ENCODE measurements at regions not wholly inside any gene's neighbourhood (a gene's known extent, or its start where the extent isn't known, plus 50 kb on each side); places are given as distances from the start of the nearest gene placed in this dataset.
"Not testable (repeated sequence)": the region's sequence is repeated elsewhere in the genome, so short reads cannot be mapped to it uniquely, and the experiment has no call there.

DNA sequence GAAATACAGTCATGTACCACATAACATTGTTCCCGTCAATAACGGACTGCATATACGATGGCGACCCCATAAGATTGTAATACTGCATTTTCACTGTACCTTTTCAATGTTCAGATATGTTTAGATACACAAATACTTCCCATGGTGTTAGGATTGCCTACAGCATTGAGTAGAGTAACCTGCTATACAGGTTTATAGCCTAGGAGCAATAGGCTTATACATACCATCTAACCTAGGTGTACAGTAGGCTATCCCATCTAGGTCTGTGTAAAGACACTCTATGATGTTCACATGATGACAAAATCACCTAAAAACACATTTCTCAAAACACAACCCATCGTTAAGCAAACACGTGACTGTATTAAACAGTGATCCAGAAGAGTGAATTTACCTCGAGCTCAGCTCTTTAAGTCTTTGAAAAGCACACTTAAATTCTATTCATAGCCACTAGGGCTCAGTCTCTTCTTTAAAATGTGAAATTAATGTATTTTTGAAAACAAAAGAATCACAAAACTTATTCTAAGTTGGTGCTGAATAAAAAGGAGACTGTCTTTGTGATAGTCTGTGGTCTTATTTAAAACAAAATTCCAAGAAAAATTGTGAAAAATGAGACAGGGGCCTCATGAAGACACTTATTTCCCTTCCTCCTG, 239.1 kb upstream of the ARID2 start:
- no peak for DNase-seq (ENCODE audit: low read depth, low spot score)
- in situ Hi-C loops (cut with HindIII; ENCODE audit: low pct_unique_long_range_greater_than_20kb, low sequenced_read_pairs), result no loop called here

- no peak for DNase-seq (ENCODE audit: low read depth, low spot score)
- in situ Hi-C loops (cut with HindIII; ENCODE audit: low pct_unique_long_range_greater_than_20kb, low sequenced_read_pairs), result no loop called here
Measured at GRCh38 chr12:45494279-45494678, 235.2 kb upstream of the ARID2 start.

- no peak for DNase-seq (ENCODE audit: low read depth, low spot score)
- in situ Hi-C loops (cut with HindIII; ENCODE audit: low pct_unique_long_range_greater_than_20kb, low sequenced_read_pairs), result no loop called here
Measured at GRCh38 chr12:45498645-45499044, 230.9 kb upstream of the ARID2 start.

DNA sequence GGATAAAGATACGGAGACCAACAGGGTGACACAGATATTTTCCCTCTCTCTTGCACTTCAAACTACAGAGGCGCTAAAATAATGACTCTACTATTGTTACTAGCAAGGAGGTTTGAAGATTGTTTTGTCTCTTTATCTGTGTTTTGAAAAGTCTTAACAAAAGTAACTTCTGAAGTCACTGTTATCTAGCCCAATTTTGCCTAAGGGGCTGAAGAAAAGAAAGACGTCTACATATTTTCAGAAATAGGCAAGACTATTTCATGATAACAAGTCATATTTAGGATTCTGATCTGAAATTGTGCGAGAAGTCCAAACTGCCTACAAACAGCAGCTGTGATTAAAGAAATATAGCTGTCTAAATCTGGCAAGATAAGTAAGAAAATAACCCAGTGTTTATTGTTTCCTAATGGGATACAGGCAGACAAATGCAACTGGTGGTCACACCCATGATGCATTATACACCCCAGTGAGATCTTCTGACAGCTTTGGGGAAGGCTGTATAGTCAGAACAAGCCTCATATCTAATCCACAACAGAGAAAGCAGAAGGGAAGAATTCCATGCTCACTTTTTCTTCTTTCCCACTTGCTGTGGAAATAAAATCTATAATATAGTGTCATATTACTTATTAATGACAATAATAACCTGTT, 226.9 kb upstream of the ARID2 start:
- DNase-seq (ENCODE audit: low read depth, low spot score), result no peak
- in situ Hi-C loops (cut with HindIII; ENCODE audit: low pct_unique_long_range_greater_than_20kb, low sequenced_read_pairs), result no loop called here

- in situ Hi-C loops (cut with HindIII; ENCODE audit: low pct_unique_long_range_greater_than_20kb, low sequenced_read_pairs), result no loop called here
Measured at GRCh38 chr12:45503899-45504298, 225.6 kb upstream of the ARID2 start.

DNA sequence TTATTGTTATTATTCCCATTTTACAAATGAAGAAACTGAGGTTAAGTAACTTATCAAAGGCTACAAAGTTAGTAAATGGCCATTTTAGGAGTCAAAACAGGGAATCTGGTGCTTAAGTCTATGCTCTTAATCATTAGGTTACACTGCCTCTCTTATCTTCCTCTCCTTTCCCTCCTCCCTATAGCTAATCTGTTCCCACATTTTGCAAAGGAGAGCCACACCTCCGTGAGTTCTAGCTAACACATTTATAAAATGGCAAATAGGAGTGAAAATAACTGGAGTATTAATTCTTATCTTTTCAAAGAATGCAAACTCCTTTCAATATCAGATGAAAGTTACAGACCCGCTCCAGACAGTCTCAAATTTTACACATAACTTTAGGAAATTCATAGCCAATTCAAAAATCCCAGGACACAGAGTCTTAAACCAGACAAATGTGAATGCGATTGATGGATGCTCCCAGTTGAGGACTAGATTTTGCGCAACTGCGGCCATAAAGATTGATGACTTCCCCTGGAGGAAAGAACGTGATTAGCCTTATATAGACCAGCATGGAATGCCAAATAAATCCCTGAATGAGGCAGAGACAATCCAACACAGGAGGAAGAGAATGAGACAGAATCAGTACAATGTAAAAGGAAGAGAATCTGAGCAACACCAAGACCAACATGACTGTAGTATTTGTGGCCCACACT, 225.0 kb upstream of the ARID2 start:
- DNase-seq (ENCODE audit: low read depth, low spot score), result no peak
- in situ Hi-C loops (cut with HindIII; ENCODE audit: low pct_unique_long_range_greater_than_20kb, low sequenced_read_pairs), result no loop called here

More at GRCh38 chr12:45503899-45504298, 225.6 kb upstream of the ARID2 start:
- peak; percentile 73 for DNase-seq (ENCODE audit: low read depth, low spot score)

GRCh38 chr12:45509187-45509586, 220.3 kb upstream of the ARID2 start:
- peak; percentile 21 for DNase-seq (ENCODE audit: low read depth, low spot score)
- in situ Hi-C loops (cut with HindIII; ENCODE audit: low pct_unique_long_range_greater_than_20kb, low sequenced_read_pairs), result no loop called here

DNA sequence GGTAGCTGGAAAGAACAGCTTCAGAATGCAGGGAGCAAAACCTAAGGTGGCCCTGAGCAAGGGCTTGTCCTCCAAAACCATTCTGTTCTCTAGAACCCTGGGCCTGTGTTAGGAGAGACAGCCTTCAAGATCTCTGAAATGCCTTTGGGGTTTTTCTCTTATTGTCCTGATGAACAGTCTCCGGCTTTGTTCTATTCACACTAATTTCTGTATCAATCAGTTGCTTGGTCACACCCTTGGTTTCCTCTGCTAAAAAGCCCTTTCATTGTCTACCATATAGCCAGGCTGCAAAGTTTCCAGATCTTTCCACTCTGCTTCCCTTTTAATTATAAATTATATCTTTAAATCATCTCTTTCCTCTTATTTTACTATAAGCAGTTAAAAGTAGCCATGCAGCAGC, 219.9 kb upstream of the ARID2 start:
- in situ Hi-C loops (cut with HindIII; ENCODE audit: low pct_unique_long_range_greater_than_20kb, low sequenced_read_pairs), result no loop called here
- DNase-seq (ENCODE audit: low read depth, low spot score), result no peak

DNA sequence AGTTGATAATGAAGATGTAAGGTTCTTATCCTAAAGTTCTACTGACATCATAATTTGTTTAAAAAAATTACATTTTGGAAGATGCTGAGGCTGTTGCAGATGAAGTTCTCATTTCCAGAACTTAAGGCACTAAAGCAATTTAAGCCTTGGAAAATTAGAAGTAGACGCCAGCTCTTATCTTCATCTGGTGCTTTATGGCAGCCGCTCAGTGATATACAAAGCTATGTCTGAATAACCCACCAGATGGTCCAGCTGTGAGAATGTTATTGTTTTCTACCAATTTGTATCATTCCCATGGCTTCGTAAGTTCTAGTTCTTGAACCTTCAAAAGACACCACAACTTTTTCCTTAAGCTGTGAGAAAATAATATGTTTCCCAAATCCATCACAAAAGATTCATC, 212.1 kb upstream of the ARID2 start:
- no peak for DNase-seq (ENCODE audit: low read depth, low spot score)
- in situ Hi-C loops (cut with HindIII; ENCODE audit: low pct_unique_long_range_greater_than_20kb, low sequenced_read_pairs), result no loop called here

- DNase-seq (ENCODE audit: low read depth, low spot score), result no peak
- in situ Hi-C loops (cut with HindIII; ENCODE audit: low pct_unique_long_range_greater_than_20kb, low sequenced_read_pairs), result no loop called here
Measured at GRCh38 chr12:45518291-45519235, 210.9 kb upstream of the ARID2 start.

DNA sequence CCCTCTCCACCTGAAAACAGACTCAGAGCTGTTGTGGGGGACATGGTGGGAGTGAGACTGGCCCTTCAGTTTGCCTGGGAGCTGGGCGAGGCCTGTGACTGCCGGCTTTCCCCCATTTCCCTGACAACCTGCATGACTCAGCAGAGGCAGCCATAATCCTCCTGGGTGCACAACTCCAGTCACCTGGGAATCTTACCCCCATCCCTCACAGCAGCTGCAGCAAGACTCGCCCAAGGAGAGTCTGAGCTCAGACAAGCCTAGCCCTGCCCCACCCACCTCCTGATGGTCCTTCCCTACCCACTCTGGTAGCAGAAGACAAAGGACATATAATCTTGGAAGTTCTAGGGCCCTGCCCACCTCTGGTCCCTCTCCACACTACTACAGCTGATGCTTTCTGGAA, 207.3 kb upstream of the ARID2 start:
- in situ Hi-C loops (cut with HindIII; ENCODE audit: low pct_unique_long_range_greater_than_20kb, low sequenced_read_pairs), result no loop called here

GRCh38 chr12:45526823-45527222, 202.7 kb upstream of the ARID2 start:
- in situ Hi-C loops (cut with HindIII; ENCODE audit: low pct_unique_long_range_greater_than_20kb, low sequenced_read_pairs), result not testable (repeated sequence)

More for the DNA sequence above, 207.3 kb upstream of the ARID2 start:
- no peak for DNase-seq (ENCODE audit: low read depth, low spot score)

GRCh38 chr12:45532113-45532512, 197.4 kb upstream of the ARID2 start:
- in situ Hi-C loops (cut with HindIII; ENCODE audit: low pct_unique_long_range_greater_than_20kb, low sequenced_read_pairs), result no loop called here
- DNase-seq (ENCODE audit: low read depth, low spot score), result no peak

More at GRCh38 chr12:45526823-45527222, 202.7 kb upstream of the ARID2 start:
- DNase-seq (ENCODE audit: low read depth, low spot score), result not testable (repeated sequence)

- in situ Hi-C loops (cut with HindIII; ENCODE audit: low pct_unique_long_range_greater_than_20kb, low sequenced_read_pairs), result no loop called here
- DNase-seq (ENCODE audit: low read depth, low spot score), result no peak
Measured at GRCh38 chr12:45535610-45536180, 193.8 kb upstream of the ARID2 start.

DNA sequence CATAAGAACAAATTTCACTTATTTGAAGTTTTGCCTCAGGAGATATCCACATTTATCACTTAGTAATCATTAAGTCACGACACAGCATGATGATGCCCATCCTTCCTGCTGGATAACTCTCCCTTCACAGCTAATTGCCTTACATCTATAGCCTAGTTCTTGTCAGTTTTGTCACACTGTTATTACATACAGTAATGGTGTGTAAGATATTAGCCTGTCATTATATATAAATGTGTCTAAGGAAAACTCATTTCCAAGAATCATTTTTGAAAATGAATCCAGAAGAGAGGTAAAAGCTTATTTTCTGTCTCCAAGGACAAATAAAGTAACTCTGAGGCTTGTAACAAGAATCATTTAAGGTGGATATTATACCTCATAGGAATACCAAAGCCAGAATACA, 193.2 kb upstream of the ARID2 start:
- DNase-seq (ENCODE audit: low read depth, low spot score), result no peak
- in situ Hi-C loops (cut with HindIII; ENCODE audit: low pct_unique_long_range_greater_than_20kb, low sequenced_read_pairs), result no loop called here

DNA sequence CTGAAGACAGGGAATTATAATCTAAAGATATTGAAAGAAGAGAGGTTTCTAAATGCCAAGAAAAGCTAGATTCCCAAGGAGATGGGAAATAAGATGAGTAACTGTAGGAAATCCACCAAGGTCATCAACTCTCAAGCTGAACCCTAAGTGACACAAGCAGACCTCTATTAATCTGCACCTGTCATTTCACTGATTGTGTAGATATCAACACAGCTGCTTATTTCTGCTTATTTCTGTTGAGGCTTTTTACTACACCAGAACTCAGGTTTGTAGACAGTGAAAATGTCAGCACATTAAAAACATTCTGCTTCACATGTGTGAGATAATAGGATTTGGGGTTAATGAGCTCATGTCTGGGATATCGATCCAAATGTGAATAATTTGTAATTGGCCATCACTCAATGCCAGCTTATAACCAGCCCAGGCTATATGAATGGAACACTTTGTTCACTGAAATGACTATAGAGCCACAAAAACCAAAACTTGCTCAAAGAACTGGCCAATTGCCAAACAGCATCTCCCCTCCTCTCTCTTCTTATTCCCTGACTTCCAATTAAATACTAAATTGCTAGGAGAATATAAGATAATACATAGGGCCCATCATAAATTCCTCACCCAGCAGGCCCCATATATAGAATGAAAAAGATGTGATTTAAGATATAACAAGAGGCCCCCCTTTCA, 188.7 kb upstream of the ARID2 start:
- peak; percentile 9 for DNase-seq (ENCODE audit: low read depth, low spot score)

DNA sequence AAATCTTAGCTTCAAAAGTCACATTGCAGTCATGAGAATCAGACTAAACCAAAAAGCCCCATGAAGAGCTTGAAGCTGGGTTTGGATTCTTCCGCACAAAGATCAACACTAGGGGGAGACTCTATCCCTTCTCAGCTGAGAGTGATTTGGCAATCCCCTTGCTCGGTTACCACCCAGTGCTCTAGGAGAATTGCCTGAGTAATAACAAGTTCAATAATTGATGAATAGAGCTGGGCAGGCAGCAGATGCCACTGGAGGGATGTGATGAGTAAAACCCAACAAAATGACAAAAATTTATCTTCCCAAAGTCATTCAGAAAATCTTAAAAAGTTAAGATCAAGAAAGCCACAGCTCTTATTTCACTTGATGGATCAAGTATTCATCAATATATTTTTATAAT, 185.6 kb upstream of the ARID2 start:
- DNase-seq (ENCODE audit: low read depth, low spot score), result peak; percentile 89
- in situ Hi-C loops (cut with HindIII; ENCODE audit: low pct_unique_long_range_greater_than_20kb, low sequenced_read_pairs), result no loop called here

More for the DNA sequence above, 188.7 kb upstream of the ARID2 start:
- in situ Hi-C loops (cut with HindIII; ENCODE audit: low pct_unique_long_range_greater_than_20kb, low sequenced_read_pairs), result no loop called here
